GM18873 (cell line): ENCODE measurements at regions not wholly inside any gene's neighbourhood (a gene's known extent, or its start where the extent isn't known, plus 50 kb on each side); places are given as distances from the start of the nearest gene placed in this dataset.

ENCODE experiments used
- ATAC-seq: cut with Tn5 transposase; IDR thresholded peaks from one replicate; pipeline ENCODE4 v1.9.1; 2021; ENCODE audit warnings: mild to moderate bottlenecking, moderate library complexity, moderate number of reproducible peaks; ENCODE audit not compliant: unreplicated experiment, low FRiP score

DNA sequence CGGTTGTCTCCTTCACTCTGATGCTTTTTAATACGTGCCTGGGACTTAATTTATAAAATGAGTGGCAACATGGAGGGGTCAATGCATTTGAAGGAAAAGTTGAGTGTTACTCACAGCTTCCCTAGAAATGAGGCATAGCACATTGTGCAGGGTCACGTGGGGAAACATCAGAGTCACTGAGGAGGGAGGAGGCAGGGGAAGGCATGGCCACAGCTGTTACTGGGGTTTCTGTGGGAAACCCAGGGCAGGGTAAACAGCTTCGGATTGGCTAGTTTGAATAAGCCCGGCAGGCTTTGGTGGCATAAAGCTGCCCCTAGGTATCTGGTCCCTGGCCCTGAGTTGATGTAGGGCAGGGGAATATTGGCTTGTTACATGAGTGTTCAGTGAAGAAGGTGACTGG, 98.9 kb upstream of the ST8SIA2 start:
- no peak for ATAC-seq

DNA sequence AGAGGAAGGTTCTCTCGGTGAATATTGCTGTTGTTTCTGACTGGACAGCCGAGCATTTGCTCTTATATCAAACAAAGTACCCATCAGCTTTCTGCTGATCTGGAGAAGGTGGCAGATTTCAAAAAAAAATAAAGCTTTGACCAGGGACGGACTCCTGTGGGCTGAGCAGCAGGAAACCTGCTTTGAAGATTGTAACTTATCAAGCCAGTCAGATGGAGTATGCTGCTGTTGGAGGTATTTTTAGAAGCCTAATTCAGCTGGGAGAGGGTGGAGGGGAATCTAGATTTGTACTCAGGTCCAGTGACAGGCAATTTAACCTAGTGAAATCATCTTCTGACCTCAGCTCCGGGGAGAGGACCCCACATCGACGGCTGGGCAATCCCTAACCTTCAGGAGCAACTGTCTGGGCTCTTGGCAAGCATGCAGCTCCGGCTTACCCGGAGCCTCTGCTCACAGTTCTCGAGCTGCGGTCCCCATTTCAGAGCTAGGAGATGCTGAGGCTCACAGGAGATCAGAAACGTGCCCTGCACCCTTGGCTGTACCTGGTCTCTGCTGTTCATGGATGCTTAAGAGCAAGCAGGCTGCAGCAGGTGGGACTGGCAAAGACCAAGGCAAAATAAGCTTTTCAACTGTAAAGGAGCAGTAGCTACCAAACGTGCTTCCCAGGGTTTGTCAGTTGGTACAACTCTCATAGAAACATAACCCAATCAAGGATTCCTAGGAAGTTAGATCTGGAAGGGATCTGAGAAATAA, 89.3 kb upstream of the ST8SIA2 start:
- ATAC-seq = no peak

DNA sequence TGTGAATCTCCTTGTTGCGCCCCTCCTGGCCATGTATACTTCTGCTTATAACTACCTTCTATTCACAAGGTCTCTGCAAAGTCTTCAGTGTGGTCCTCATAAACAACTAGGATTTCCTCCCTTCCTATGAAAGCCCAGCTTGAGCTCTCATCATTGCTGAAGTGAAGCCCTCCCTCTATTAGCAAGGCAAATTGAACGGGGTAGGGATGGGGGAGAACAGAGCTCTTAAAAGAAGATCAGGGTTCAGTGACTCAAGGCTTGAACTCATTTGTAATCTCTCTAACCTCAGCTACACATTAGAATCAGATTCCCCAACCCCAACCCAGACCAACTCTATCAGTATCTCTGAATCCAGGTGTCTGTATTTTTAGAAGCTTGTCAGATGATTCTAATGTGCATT, 88.3 kb upstream of the ST8SIA2 start:
- ATAC-seq = no peak

DNA sequence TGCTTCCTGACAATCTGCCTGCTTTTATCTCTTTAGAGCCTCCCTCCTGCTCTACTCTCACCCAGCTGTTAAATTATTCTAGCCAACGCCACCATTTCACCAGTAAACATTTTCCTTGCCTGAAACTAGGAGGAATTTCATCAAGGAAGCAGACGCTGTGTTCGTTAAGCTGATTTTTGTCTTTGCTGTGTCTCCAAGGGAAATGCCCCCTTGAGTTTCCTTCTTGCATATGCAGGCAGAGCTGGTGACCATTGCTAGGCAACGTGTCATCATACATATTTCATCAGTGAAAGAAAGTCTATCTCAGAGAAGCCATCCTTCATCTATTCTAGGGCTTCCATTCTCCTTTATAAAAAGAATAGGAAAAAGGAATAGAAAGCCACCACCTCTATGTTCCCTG, 87.0 kb upstream of the ST8SIA2 start:
- no peak for ATAC-seq

DNA sequence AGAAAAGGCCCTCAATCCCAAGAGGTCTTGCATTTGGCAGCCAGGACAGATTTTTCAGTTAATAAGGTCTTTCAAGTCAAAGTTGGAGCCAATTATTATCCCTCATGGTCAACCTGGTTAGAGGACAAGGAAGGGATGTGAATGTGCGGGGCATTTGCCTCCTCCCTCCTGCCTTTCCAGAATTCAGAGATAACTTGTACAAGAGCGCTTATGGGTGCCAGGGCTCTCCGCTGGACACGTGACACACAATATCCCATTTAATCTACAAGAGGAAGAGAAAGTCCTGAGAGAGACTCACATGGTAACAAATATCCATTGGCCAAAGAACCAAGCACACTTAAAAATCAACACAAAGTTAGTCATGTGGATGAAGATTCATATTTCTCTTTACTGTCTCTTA, 78.5 kb upstream of the ST8SIA2 start:
- no peak for ATAC-seq

DNA sequence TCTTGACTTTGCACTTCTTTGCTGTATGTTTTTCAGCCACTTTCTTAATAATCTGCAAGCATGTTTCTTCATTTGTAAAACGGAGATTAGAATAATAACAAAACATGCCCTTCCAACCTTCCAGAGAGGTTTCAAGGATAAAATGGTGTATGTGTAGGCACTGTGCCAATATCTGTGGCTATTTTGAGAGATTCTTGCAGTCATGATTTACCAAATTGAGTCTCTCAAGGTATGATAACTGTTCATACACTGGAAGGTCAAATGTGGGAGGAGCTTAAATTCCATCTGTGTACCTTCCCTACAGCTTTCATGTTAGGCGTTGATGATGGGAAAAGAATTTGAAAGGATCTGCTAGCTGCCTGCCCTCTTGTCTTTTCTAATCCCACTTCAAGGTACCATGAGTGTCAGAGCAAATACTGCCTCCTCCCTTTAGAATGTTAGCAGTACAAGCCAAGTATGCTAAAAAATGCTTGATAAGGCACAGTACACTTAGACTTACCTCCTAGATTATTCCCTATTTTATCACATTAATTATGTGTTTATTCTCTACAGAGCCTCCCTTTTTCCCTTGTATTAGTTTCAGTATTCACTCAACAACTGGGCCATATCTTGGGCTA, 78.0 kb upstream of the ST8SIA2 start:
- no peak for ATAC-seq

DNA sequence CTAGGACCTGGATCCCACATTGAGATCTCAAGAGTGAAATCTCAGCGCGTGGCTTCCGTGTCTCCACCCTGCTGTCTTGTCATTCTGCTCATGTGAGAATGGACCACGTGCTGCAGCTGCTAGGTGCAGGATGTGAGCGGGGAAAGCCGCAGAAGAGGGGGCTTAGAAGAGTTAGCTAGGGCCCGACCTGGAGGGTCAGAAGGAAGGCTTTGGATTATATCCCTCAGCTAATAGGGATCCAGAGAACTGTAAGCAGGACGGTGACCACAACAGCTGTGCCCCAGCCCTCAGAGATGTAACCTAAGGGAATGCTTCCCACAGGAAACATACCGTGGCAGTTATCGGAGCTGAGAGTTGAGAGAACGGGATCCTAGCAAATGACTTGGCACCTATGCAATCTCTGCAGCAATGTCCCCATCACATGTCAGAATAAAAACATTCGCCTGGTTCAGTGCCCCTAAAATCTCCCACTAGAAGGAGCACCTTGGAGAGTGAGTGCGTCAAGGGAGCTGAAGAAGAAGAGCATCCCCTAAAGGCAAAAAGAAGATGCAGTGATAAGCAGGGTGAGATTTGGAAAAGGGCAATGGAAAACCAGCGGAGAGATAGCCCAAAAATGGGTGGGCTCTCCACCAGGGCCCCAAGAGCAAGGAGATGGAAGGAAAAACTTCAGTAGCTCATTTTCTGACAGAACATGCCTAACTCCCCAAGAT, 76.9 kb upstream of the ST8SIA2 start:
- ATAC-seq = no peak

DNA sequence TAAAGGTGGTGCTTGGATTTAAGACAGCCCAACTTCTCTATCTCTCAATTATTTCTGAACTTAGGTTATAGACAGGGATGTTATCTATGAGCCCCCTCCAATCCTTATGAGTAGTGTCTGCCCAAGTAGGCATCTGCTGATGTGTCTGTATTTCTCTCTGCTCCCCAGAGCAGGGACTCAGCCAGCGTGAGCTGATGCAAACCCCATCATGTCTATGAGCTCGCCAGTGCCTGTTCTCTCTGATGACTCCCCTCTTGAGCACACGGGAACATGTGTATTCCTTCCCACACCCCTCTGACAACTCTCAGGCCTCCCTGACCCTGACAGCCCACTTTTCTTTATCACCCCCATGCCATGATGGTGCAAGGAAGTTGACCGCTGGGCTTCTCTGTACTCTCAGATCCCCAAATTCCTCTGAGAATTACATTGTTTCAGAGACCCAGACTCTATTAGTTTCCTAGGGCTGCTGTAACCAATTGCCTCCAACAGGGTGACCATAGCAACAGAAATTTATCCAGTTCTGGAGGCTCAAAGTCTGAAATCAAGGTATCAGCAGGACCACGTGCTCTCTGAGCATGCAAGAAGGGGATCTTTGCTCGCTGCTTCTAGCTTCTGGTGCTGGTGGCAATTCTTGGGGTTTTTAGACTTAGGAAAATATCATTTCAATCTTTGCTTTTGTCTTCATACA, 73.5 kb upstream of the ST8SIA2 start:
- no peak for ATAC-seq

DNA sequence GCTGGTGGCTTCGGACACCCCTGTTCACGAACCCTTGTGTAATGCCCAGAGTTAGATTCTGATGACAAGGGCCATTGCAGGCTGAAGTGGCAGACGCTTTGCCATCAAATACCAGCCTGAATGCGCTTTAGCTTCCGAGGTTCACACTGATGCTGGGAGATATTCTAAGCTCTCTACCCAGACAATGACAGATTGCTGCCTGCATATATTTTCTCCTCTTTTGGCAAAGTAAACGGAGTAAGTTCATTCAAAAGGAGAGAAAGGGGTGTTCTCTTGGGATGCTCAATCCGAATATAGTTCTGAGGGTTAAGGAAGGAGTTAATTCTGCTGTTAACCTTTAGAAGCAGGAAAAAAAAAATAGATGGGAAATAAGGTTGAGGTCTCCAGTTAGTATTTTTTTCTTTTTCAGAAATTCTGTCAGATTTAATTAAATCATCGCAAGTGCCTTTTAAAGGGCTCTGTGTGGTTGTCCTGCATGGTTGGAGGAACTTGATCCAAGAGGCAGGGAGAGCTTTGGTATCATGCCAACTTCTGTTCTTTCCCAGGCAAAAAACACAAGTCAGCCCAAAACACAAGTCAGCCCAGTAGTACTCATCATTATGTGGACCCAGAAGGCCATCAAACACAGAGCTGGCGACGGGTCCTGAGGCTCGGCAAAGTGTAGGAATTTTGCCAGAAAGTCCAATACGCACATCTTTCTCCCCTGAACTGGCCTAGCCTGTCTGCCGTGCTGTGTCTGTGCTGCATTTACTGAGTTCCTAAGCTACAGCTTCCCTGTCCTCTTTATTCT, 70.9 kb upstream of the ST8SIA2 start:
- ATAC-seq = no peak

DNA sequence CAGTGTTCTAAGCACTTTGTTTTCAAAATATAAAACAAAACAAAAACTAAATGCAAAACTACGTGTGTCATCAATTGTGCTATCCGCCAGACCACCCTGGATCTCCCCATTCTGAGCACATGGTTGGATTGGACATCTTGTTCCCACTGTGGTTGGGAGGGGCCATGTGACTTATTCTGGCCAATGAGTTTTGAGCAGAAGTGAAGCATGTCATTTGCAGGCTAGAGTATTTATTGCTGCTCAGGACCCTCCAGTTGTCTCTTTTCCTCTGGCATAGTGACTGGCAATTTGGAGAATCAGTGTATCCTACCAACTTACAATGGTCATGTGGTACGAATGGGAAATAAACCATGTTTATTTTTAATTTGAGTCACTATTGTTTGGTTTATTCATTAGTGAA, 70.2 kb upstream of the ST8SIA2 start:
- no peak for ATAC-seq

DNA sequence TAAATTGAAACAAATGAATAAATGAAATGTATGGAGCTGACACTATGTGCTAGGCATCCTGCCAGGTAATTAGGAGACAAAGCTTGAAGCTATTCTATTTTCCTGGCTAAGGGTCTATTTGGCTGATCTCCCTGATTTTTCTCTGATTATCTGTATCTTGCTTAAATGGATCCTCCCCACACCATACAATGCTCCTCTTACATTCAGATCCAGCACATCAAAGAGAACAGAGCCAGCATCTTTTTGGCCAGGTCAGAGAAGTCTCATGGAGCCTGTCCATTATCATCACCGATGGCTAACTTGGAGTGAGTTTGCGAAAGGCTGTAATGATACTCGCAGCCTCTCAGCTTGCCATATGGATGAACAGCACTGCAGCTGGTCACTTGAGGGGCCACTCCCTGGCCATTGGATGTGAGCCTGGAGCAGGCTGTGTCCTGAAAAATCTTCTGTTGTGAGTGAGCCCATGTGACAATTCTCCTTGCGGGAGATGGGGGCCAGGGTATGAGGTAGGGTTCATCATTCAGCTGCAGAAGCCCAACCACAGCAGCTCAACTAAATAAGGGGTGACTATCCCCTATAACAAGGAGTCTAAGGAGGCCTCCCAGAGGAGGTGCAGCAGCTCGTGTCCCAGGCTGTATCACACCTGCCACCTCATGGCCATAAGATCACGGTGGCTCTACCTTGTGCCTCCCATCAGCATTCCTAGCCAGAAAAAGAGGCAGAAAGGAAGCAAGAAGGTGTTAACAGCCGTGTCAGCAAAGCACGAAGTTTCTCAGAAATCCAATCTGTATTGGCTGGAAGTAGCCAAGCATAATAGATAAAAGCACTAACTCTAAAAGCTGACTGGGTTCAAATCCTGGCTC, 69.3 kb upstream of the ST8SIA2 start:
- no peak for ATAC-seq

DNA sequence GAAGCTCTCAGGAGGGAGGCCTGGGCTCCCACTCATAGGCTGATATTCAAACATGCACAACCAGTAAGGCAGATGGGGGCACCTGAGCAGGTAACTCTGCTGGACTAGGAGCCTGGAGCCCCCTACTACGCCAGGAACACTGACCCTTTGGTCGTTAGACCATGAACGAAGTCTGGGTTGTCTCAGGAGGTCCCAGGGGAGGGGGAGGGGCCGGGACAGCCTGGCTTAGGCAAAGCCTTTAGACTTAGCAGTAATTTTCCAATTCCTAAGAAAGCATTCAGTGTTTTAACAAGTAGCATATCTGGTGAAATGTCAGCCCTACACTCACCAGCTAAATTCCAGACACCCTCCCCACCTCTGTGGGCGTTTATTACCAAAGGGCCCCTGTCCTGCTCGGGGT, 67.4 kb upstream of the ST8SIA2 start:
- no peak for ATAC-seq

DNA sequence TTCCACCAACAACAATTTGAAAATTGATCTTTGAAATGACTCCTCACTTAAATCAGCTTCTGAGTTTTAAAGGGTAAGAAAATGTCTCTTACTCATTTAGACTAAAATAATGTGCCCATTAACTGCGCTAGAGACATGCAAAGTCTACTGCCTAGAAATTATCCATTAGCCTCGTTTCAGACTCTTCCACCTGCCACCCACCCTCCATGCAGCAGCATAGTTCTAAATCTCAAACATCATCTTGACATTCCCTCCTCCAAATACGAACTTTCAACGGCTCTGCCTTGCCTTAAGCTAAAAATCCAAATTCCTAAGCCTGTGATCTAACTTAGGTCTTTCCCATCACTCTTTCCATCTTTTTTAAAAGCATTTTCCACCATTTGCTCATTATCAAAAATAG, 66.6 kb upstream of the ST8SIA2 start:
- ATAC-seq = no peak

DNA sequence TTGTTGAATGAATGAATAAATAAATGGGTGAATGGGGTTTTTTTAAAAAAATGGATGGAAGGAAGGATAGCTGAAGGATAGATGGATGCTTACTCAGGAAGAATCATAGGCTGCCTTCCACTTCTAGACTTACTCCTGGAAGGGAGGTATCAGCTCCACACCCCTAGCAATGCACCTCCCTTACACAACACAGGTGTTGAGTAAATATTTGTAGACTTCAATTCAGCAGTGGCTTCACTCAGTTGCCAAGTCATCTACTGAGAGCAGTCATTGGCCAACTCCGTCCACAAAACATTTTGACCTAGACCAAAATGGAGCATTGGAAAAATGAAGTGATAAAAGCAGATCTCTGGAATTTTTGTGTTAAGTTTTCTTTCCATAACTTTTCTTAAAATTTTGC, 65.5 kb upstream of the ST8SIA2 start:
- no peak for ATAC-seq

DNA sequence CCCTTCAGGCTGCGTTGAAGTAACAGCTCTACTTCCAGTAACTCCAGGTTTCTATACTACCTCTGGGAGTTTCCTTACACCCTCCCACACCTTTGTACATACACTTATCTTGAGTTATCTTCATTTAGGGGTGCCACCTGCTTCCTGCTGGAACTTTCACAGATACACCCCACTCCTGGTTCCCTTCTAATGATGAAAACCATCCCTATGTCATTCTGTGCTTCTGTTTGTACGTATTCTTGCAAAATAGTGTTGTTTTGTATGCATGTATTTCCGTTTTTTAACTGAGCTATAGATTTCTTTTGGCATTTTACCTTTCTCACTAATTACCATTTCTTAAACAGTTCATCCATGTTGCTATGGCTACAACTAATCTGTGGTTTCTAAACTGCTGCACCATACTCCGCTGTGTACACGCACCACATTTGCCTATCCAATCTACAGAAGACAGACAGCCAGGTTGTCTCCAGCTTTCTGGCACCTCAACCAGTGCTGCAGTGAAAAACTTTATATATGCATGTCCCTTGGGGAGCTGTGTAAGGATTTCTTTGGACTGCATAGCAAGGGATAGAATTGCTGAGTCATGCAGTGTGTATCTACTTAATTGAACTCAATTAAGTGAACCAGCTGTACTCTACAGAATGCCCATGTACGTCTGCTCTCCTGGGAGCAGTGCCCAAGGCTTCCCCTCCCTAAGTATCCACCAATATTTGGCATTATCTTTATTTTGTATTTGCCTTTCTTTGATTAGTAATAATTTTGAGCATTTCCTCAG, 61.4 kb upstream of the ST8SIA2 start:
- ATAC-seq = no peak

DNA sequence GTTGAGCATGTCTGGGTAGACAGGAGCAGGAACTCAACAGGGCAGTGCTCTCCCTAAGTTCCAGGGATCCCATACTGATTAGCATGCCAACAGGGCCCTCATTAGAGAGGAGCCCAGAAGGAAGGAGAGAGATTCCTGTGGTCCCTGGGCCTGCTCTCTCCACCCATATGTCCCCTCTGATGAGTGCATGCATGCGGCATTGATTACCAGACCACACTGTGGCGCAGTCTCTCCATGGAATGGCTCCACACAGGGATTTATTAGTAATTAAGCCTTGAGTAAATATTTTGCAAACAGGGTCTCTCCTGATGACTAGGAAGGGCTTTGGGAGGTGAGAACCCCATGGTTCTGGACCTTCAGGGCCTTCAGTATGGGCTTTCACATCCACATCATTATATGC, 60.0 kb upstream of the ST8SIA2 start:
- ATAC-seq = no peak

DNA sequence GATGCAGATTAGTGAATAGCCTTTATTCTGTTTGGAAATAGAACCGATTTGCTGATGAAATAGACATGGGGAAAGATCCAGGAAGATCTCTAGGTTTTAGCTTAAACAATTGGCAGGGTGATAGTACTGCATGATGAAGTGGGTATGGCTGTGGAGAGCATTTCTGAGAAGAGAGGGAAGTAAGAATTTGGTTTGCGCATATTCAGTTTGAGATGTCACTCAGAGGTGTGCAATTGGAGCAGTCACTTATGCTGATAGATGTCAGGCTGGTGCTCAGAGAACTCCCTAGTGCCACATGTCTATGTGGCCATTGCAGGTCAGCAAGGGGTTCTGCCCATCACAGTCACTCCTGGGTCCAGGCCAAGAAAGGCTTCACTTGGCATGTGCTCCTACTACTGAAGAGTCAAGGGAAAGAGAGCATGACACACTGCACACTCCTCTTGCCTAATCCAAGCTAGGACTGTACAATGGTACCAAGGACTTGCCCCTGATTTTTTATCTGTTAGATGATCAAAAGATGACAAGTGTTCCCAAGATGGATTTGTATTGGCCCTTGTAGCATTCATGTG, 57.2 kb upstream of the ST8SIA2 start:
- no peak for ATAC-seq

DNA sequence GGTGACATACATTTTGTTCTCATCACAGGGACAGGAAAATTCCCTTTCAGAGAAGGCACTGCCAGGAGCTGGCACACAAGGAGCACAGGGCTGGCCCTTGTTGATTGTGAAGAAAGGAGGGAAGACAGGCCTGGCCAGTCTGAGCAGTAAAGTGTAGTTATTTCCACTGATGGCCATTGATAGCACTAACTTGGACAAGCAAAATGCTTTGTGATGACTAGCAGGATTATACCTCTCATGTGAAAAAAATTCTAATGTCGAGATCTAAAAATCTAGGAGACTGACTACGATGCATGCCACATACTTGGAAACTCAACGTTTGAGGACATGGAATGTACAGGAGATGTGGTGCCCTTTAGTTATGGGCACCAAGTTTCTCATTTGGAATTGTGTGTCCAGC, 54.3 kb upstream of the ST8SIA2 start:
- ATAC-seq = no peak
